H1 (cell line): ENCODE measurements at regions not wholly inside any gene's neighbourhood (a gene's known extent, or its start where the extent isn't known, plus 50 kb on each side); places are given as distances from the start of the nearest gene placed in this dataset.

Experiments used
- CTCF ChIA-PET: fragments of 300-600 bp; sonication (Branson Sonifier 250); formaldehyde crosslinking; loops from one replicate; lab custom pipeline; 2021; ENCODE audit not compliant: partially characterized antibody; lab: Charles Lee
- POLR2A ChIA-PET: fragments of 300-600 bp; sonication (Branson Sonifier 250); formaldehyde crosslinking; loops from one replicate; lab custom pipeline; 2021; ENCODE audit warnings: inconsistent platforms; ENCODE audit not compliant: partially characterized antibody; lab: Charles Lee
- DNase-seq, 2 experiments: peaks; one replicate each; pipeline versions ENCODE4 v3.0.0 to v3.0.0-alpha.2; 2010 to 2022; ENCODE audit warnings: low spot score in 2 of 2, low read depth in 1 of 2, mixed read lengths in 1 of 2
- FAIRE-seq: peaks from 2 replicates; lab custom pipeline; 2011; peaks lifted over from hg19 to GRCh38; lab: Jason Lieb, UNC
- H2AFZ ChIP-seq: 2 replicates; pipeline ENCODE4 v1.8.1; 2012; ENCODE audit warnings: low read length, inconsistent platforms
- H2AK5ac ChIP-seq: 2 replicates; pipeline ENCODE4 v1.6.1; 2013; ENCODE audit warnings: low read depth, low read length
- H2BK120ac ChIP-seq: replicated peaks from 2 replicates; pipeline ENCODE3; 2013; ENCODE audit warnings: low read depth, low read length, inconsistent platforms
- H2BK12ac ChIP-seq: 2 replicates; pipeline ENCODE4 v1.6.1; 2013; ENCODE audit warnings: low read depth, low read length
- H2BK15ac ChIP-seq: 2 replicates; pipeline ENCODE4 v1.6.1; 2013; ENCODE audit warnings: low read length
- H2BK20ac ChIP-seq: 2 replicates; pipeline ENCODE4 v1.6.1; 2013; ENCODE audit warnings: low read length
- H2BK5ac ChIP-seq: 2 replicates; pipeline ENCODE4 v1.6.1; 2013; ENCODE audit warnings: low read depth, low read length
- H3K14ac ChIP-seq: 2 replicates; pipeline ENCODE4 v1.6.1; 2013; ENCODE audit warnings: inconsistent platforms; ENCODE audit not compliant: insufficient read length
- H3K18ac ChIP-seq: 2 replicates; pipeline ENCODE4 v1.6.1; 2013; ENCODE audit warnings: low read length; ENCODE audit errors: extremely low read depth
- H3K23ac ChIP-seq: 2 replicates; pipeline ENCODE4 v1.6.1; 2013; ENCODE audit warnings: inconsistent platforms; ENCODE audit not compliant: insufficient read length
- H3K23me2 ChIP-seq: 2 replicates; pipeline ENCODE4 v1.6.1; 2013; ENCODE audit warnings: low read depth, low read length
- H3K27ac ChIP-seq: 2 replicates; pipeline ENCODE4 v1.6.1; 2011; ENCODE audit warnings: low read depth, low read length, inconsistent platforms
- H3K27me3 ChIP-seq, 4 experiments: replicated peaks in 1 of 4; 1 replicate in 1 of 4; 2 replicates in 3 of 4; pipeline versions ENCODE4 v1.6.1 to v1.8.1; 2011 to 2013; ENCODE audit warnings: low read length in 3 of 4, mild to moderate bottlenecking in 3 of 4, inconsistent platforms in 2 of 4, mixed read lengths in 2 of 4, moderate library complexity in 1 of 4; ENCODE audit not compliant: control insufficient read depth in 3 of 4, insufficient read depth in 3 of 4; ENCODE audit errors: extremely low read depth in 1 of 4
- H3K36me3 ChIP-seq, 4 experiments: 2 replicates each; pipeline versions ENCODE4 v1.6.1 to v1.8.1; 2011 to 2013; ENCODE audit warnings: mild to moderate bottlenecking in 4 of 4, low read length in 3 of 4, moderate library complexity in 2 of 4, control low read depth in 1 of 4, inconsistent platforms in 1 of 4; ENCODE audit not compliant: insufficient read depth in 4 of 4, control insufficient read depth in 2 of 4
- H3K4ac ChIP-seq: replicated peaks from 2 replicates; pipeline ENCODE3; 2013; ENCODE audit warnings: low read length, low read depth, mixed read lengths, inconsistent platforms; ENCODE audit not compliant: insufficient read length
- H3K4me1 ChIP-seq, 4 experiments: replicated peaks in 1 of 4; 1 replicate in 1 of 4; 2 replicates in 3 of 4; pipeline versions ENCODE4 v1.6.1 to v1.8.1; 2011 to 2013; ENCODE audit warnings: low read length in 3 of 4, inconsistent platforms in 2 of 4, mixed read lengths in 1 of 4; ENCODE audit not compliant: insufficient read depth in 4 of 4, control insufficient read depth in 3 of 4
- H3K4me2 ChIP-seq, 2 experiments: 2 replicates each; pipeline versions ENCODE4 v1.6.1 to v1.8.1; 2011 to 2013; ENCODE audit warnings: low read depth in 2 of 2, low read length in 2 of 2, control low read depth in 1 of 2, inconsistent platforms in 1 of 2, mild to moderate bottlenecking in 1 of 2; ENCODE audit not compliant: insufficient read depth in 1 of 2
- H3K4me3 ChIP-seq, 4 experiments: fragments of 200-600, 300-600 bp in 1 of 4; sonication (generic), shearing (Covaris generic), sonication (Bioruptor Twin) in 1 of 4; 2 replicates each; pipeline versions ENCODE4 v1.5.1 to v1.8.1; 2011 to 2016; ENCODE audit warnings: low read length in 4 of 4, low read depth in 3 of 4, control low read depth in 2 of 4, inconsistent platforms in 2 of 4, mild to moderate bottlenecking in 2 of 4, mixed read lengths in 1 of 4, moderate library complexity in 1 of 4; ENCODE audit not compliant: insufficient read depth in 2 of 4; ENCODE audit errors: extremely low read depth in 1 of 4
- H3K56ac ChIP-seq: replicated peaks from 2 replicates; pipeline ENCODE3; 2013; ENCODE audit warnings: low read depth, mild to moderate bottlenecking, mixed read lengths, low read length, inconsistent platforms; ENCODE audit not compliant: insufficient read length
- H3K79me1 ChIP-seq: 2 replicates; pipeline ENCODE4 v1.6.1; 2013; ENCODE audit warnings: low read depth, low read length, control low read depth
- H3K79me2 ChIP-seq, 2 experiments: 2 replicates each; pipeline versions ENCODE4 v1.6.1 to v1.8.1; 2012 to 2013; ENCODE audit warnings: low read length in 2 of 2, mild to moderate bottlenecking in 2 of 2, inconsistent platforms in 1 of 2; ENCODE audit not compliant: insufficient read depth in 2 of 2, control insufficient read depth in 1 of 2
- H3K9ac ChIP-seq, 4 experiments: replicated peaks in 1 of 4; 1 replicate in 1 of 4; 2 replicates in 3 of 4; pipeline versions ENCODE4 v1.6.1 to v1.8.1; 2011 to 2013; ENCODE audit warnings: low read depth in 3 of 4, low read length in 3 of 4, control low read depth in 2 of 4, mild to moderate bottlenecking in 2 of 4, moderate library complexity in 2 of 4, inconsistent platforms in 1 of 4; ENCODE audit errors: extremely low read depth in 1 of 4
- H3K9me3 ChIP-seq, 2 experiments: 2 replicates each; pipeline versions ENCODE4 v1.6.1 to v1.8.1; 2012 to 2013; ENCODE audit warnings: mild to moderate bottlenecking in 2 of 2, moderate library complexity in 2 of 2, control low read depth in 1 of 2, inconsistent platforms in 1 of 2, low read depth in 1 of 2, low read length in 1 of 2, mixed read lengths in 1 of 2; ENCODE audit not compliant: insufficient read depth in 2 of 2
- H4K20me1 ChIP-seq, 2 experiments: replicated peaks in 1 of 2; 2 replicates each; pipeline versions ENCODE3 to v1.8.1; 2011 to 2013; ENCODE audit warnings: inconsistent platforms in 2 of 2, low read length in 2 of 2, mild to moderate bottlenecking in 1 of 2; ENCODE audit not compliant: insufficient read depth in 2 of 2, control insufficient read depth in 1 of 2
- H4K5ac ChIP-seq: 2 replicates; pipeline ENCODE4 v1.6.1; 2013; ENCODE audit warnings: low read length, low read depth, mixed read lengths, inconsistent platforms; ENCODE audit not compliant: insufficient read length
- H4K8ac ChIP-seq: 2 replicates; pipeline ENCODE4 v1.8.0; 2013; ENCODE audit warnings: mild to moderate bottlenecking, moderate library complexity, low read length, inconsistent platforms; ENCODE audit not compliant: insufficient read depth; ENCODE audit errors: extremely low read depth
- H4K91ac ChIP-seq: replicated peaks from 2 replicates; pipeline ENCODE3; 2013; ENCODE audit warnings: low read length, mixed read lengths, inconsistent platforms; ENCODE audit not compliant: insufficient read length
- KDM5A ChIP-seq: fragments of 200-600 bp; IDR thresholded peaks from 2 replicates; pipeline ENCODE4 v1.7.1; 2012; ENCODE audit warnings: mild to moderate bottlenecking, low read length, inconsistent platforms, mixed read lengths
- RAD21 ChIP-seq, 2 experiments: IDR thresholded peaks in 1 of 2; conservative IDR thresholded peaks in 1 of 2; 2 replicates each; pipeline ENCODE4 v1.6.1; 2011; ENCODE audit warnings: low read depth in 2 of 2, low read length in 2 of 2, improper control_type of control experiment in 1 of 2, inconsistent platforms in 1 of 2, mild to moderate bottlenecking in 1 of 2, moderate library complexity in 1 of 2
- RBBP5 ChIP-seq: IDR thresholded peaks from 2 replicates; pipeline ENCODE4 v1.7.1; 2012; ENCODE audit warnings: low read depth, mild to moderate bottlenecking, inconsistent platforms, low read length, moderate library complexity, borderline replicate concordance
- WGBS, 2 experiments: shearing (Covaris generic) in 1 of 2; methylation state at CpG; one replicate each; pipeline versions ENCODE4 v1.1.6 to v1.1.7; 2013 to 2015; ENCODE audit warnings: low lambda C conversion rate in 2 of 2, mixed read lengths in 2 of 2, inconsistent platforms in 1 of 2, low coverage in 1 of 2, missing lambda C conversion rate in 1 of 2; ENCODE audit not compliant: insufficient replicate concordance in 2 of 2, insufficient coverage in 1 of 2, insufficient read length in 1 of 2; ENCODE audit errors: extremely low coverage in 1 of 2, missing lambda C conversion rate in 1 of 2; 5-methylcytosine and 5-hydroxymethylcytosine counted together
- TF ChIP-seq, protein P1 (sequence below), 3 experiments: IDR thresholded peaks; 1 replicate in 2 of 3; 2 replicates in 1 of 3; pipeline versions ENCODE4 v1.5.1 to v1.6.1; 2011; ENCODE audit warnings: low read length in 3 of 3, mild to moderate bottlenecking in 3 of 3, inconsistent platforms in 2 of 3, low read depth in 1 of 3, moderate library complexity in 1 of 3; ENCODE audit not compliant: insufficient read depth in 1 of 3; ENCODE audit errors: control extremely low read depth in 1 of 3

DNA sequence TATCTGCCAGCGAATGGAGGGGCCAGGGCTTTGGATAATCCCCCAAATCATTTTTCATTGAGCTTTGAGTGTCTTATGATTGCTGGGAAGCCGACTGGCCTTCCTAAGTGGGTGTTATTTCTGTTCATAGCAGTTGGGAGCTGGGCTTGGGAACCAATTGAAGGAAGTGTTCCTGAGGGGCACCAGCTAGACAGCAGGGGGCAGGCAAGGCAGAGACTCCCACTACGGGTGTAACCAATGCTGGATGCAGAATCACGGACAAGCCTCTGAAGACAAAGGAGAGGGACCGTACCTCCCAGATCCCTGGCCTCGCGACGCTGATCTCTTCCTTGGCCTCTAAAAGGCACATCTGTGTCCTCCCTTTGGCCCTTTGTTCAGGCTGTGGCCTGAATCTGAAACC is 149.0 kb upstream of the PRMT8 start:
- Histone ChIP-seq H3K4me2 (no peak overlapping the region), H2BK12ac (no peak overlapping the region; the same call in 1 of the 2 replicates), H3K4me3 (no peak overlapping the region), H3K27me3 (peaks cover 0 to 3% (median 0%) of the 10 kb centered on the region in 4 experiments; a peak in 1 of 7 replicates), H2BK120ac (no peak overlapping the region), H4K8ac (no peak overlapping the region), H2AK5ac (no peak overlapping the region), H3K18ac (peak overlapping the region; percentile 62; the same call in 1 of the 2 replicates), H2BK20ac (no peak overlapping the region), H3K27ac (no peak overlapping the region), H4K20me1 (no peaks in the 10 kb centered on the region), H3K23me2 (no peaks in the 10 kb centered on the region), H3K79me1 (no peaks in the 10 kb centered on the region), H3K4me1 (peaks cover 0 to 11% (median 3%) of the 10 kb centered on the region in 4 experiments; a peak in 4 of 7 replicates), H3K79me2 (no peaks in the 10 kb centered on the region), H3K36me3 (no peaks in the 10 kb centered on the region), H4K91ac (peak overlapping the region; percentile 15), H3K9ac (no peak overlapping the region), H3K23ac (no peak overlapping the region), H2AFZ (0 out of 2 replicates have a peak overlapping the region, but pooled peaks have one; percentile 20), H3K14ac (no peak overlapping the region), H3K9me3 (no peaks in the 10 kb centered on the region), H3K56ac (no peak overlapping the region), H4K5ac (no peak overlapping the region), H2BK5ac (no peak overlapping the region; the same call in 1 of the 2 replicates), H2BK15ac (no peak overlapping the region; the same call in 1 of the 2 replicates), H3K4ac (no peak overlapping the region)
- POLR2A ChIA-PET = interaction anchor here (0.9 kb wide), 1 partner anchor 136 kb away, joined by 3 read pairs; no protein-coding TSS in a partner anchor
- CTCF ChIA-PET = interaction anchor here (0.7 to 3.3 kb wide), 28 partner anchors 9 to 461 kb away, joined by 3 to 21 read pairs (median 4); partner anchors contain the start of gene PRMT8
- 62% methylated on average over 8 of the region's 8 CpGs; no CpG with 5 or more reads in 1 of the 2 experiments for WGBS, 2 experiments
- FAIRE-seq (no peak), DNase-seq (peak in 1 of 2 experiments; percentile 21)
- TF ChIP-seq RAD21 (IDR thresholded peaks at IDR 0.05 in 1 of 2, conservative IDR thresholded peaks at IDR 0.05 in 1 of 2; ENCODE audit: low read depth in 2 of 2, low read length in 2 of 2) (peak; percentile 49 to 65), KDM5A (no peak), RBBP5 (no peak)
- TF ChIP-seq, protein P1, sequence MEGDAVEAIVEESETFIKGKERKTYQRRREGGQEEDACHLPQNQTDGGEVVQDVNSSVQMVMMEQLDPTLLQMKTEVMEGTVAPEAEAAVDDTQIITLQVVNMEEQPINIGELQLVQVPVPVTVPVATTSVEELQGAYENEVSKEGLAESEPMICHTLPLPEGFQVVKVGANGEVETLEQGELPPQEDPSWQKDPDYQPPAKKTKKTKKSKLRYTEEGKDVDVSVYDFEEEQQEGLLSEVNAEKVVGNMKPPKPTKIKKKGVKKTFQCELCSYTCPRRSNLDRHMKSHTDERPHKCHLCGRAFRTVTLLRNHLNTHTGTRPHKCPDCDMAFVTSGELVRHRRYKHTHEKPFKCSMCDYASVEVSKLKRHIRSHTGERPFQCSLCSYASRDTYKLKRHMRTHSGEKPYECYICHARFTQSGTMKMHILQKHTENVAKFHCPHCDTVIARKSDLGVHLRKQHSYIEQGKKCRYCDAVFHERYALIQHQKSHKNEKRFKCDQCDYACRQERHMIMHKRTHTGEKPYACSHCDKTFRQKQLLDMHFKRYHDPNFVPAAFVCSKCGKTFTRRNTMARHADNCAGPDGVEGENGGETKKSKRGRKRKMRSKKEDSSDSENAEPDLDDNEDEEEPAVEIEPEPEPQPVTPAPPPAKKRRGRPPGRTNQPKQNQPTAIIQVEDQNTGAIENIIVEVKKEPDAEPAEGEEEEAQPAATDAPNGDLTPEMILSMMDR (IDR thresholded peaks at IDR 0.05; ENCODE audit: control extremely low read depth in 1 of 3, insufficient read depth in 1 of 3, low read depth in 1 of 3, low read length in 3 of 3) = peak; percentile 28 to 49 (median 49); a peak in 3 of 4 replicates
